ENCODE measurements at regions not wholly inside any gene's neighbourhood (a gene's known extent, or its start where the extent isn't known, plus 50 kb on each side); places are given as distances from the start of the nearest gene placed in this dataset.
"Not testable (repeated sequence)": the region's sequence is repeated elsewhere in the genome, so short reads cannot be mapped to it uniquely, and the experiment has no call there.

DNA sequence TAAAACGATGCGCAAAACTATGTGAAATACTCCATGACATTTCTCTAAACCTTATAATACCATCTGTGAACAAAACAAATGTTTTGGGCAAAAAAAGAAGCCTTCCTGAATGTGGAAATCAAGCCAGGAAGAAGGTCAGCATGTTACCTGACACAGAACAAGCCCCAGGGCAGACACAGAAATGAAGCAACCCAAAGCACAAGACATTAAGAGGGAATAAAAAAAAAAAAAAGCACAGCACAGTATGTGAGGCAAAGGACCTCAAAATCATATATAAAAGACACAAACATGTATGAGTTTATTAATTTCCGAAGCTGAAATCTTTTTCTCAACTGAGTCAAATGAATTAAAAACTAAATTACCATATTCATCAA is 161.8 kb downstream of the SKIDA1 start:
- DNase-seq: no peak

DNA sequence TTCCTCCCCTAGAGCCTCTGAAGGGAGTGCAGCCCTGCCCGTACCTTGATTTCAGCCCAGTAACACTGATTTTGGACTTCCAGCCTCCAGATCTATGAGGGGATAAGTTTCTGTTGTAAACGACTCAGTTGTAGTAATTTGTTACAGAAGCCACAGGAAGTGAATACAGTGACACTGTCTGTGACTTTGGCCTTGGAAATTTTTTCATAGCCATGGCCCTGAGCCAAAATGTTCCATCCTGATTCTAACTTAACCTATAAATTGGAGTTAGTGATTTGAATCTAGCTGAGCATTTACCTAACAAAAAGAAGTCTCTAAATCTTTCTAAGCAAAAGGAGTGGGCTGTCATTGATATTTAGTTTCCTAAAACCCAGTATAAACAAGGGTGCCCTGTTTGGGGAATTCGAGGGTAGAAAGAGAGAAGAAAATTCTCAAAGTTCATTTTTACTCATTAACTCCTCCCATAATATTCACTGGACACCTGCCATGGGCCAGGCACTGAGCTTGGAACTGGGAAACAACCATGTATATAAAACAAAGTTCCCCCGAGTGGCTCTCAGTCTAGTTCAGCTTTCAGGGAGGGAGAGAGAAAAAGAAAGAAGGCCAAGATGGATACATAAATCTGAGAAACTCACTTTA is 162.3 kb downstream of the SKIDA1 start:
- no peak for DNase-seq

DNA sequence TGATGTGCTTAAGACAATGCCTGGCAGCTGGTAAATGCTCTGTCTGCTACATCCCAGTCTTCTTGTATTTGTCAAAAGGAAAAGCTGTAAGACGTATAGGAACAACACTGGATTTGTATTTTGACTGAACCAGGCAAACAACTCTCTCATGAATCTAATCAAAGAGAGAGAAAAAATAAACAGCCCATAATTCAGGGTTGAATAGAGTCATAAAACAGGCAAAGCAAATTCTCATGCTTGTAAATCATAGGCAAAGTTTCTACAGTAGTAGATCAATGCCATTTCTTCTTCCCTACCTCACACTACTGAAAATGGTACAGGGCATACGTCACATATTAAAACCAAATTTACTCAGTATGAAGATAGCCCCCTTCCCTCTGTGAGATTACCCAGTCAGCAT is 166.3 kb downstream of the SKIDA1 start:
- DNase-seq: no peak

DNA sequence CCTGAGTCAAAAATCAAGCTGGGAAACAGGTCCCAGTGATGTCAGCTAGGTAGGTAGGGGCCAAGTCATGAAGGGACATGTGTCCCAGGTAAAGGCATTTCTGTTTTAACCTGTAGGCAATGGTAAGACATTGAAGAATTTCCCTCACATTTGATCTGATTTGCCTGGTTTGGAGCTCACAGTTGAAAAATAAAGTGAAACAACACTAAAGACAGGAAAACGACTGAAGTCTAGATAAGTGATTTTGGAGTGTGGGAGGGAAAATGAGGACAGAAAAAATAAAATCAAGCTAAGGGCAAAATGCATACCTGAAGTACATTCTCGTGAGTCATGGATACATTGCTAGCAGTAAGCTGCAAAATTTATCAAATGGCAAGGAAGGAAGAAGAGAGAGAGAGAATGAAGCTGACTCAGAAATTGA is 169.9 kb downstream of the SKIDA1 start:
- no peak for DNase-seq

DNA sequence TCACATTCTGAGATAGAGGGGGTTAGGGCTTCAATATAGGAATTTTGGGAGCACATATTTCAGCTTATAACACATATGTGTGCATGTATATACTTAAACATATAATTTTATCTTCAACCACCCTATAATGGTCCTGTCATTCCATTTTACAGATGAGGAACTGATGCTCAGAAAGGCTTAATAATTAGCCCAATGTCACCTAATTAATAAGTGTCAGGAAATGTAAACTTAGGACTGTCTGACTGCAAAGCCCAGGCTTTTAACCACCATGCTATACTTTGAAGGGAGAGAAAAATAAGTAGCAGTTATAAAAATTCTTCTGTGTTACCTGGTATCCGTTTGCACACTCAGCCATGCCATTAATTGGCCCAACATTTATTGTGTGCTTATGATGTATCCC is 172.6 kb downstream of the SKIDA1 start:
- no peak for DNase-seq

DNA sequence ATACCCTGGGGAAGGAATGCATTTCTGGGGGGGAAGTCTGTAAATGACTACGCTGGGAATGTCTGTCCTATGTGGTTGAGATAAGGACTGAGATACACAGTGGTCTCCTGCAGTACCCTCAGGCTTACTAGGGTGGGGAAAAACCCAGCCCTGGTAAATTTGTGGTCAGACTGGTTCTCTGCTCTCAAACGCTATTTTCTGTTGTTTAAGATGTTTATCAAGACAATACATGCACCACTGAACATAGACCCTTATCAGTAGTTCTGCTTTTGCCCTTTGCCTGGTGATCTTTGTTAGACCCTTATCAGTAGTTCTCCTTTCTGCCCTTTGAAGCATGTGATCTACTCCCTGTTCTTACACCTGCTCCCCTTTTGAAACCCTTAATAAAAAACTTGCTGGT is 173.9 kb downstream of the SKIDA1 start:
- not testable (repeated sequence) for DNase-seq

DNA sequence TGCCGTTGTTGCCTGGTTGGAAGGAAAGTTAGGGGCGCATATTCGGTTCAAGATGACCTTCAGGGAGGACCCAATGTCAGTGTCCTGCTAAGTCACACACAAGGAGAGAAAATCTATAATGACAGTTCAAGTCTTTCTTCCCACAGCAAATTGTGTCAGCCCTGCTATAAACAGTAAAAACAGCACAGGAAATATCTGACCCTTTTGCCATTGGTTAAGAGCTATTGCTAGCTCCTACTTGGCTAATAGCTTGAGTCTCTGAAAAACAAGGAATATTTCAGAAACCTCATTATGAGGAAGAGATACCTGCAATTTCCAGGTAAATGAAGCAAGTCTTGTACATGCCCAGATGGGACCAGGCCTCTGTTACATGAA is 175.6 kb downstream of the SKIDA1 start:
- DNase-seq: no peak

DNA sequence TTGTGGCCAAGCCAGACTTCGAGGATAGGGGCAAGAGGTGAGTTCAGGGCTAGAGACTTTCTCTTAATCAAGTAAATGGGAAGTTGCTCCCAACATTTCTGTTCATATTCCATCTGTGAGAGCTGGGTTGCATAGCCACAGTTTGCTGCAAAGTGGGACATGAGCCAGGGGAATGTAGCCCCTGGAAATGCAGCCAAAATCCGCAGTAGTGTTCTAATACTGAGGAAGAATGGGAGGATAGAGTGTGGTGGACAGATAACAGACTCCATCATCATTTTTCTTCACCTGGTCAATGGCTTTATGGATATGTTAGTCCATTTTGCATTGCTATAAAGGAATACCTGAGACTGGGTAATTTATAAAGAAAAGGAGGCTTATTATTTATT is 177.7 kb downstream of the SKIDA1 start:
- no peak for DNase-seq

DNA sequence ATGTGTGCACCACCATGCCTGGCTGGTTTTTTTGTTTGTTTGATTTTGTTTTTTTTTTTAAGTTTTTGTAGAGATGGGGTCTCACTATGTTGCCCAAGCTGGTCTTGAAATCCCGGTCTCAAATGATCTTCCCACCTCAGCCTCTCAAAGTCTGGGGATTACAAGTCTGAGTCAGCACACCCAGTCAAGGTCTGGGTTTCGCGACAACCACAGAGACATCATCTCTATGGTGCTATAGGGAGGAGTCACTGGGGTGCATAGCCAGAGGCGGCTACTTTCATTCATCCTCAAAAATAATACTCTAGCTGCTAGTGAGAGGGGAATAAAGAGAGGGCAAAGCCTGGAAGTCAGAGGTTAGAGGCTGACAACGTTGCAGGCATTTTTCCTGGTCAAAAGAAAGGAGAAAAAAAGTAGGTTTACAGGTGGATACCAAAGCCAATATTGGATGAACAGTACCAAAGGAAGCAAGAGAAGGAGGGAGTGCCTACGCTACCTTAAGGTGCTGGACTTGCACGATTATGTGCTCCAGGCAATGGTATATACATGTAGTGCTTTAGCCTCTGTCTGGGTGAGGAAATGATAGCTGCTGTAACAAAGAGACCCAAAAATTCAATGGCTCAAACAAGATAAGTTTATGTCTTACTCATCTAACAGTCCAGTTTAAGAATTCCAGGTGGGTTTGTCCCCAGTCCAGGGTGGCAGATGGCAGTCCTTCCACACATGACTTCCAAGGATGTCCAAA is 178.3 kb downstream of the SKIDA1 start:
- no peak for DNase-seq

DNA sequence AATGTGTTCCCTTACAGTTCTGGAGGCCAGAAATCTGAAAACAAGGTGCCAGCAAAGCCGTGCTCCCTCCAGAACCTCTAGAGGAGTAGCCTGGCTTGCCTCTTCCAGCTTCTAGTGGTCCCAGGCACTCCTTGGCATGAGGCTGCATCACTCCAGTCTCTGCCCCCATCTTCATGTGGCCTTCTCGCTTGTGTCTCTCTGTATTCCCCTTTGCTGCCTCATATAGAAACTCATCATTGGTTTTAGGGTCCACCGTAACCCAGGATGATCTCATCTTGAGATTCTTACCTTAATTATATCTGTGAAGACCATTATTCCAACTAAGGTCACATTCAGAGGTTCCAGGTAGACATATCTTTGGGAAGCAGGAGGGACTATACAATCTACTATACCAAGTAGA is 182.4 kb downstream of the SKIDA1 start:
- no peak for DNase-seq

DNA sequence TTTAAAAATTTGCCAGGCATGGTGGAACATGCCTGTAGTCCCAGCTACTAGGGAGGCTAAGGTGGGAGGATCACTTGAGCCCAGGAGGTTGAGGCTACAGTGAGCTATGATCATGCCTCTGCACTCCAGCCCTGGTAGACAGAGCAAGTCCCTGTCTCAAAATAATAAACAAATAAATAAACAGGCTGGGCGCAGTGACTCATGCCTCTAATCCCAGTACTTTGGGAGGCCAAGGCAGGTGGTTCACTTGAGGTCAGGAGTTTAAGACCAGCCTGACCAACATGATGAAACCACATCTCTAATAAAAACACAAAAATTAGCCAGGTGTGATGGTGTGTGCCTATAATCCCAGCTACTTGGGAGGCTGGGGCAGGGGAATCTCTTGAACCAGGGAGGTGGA is 183.0 kb downstream of the SKIDA1 start:
- DNase-seq: not testable (repeated sequence)

DNA sequence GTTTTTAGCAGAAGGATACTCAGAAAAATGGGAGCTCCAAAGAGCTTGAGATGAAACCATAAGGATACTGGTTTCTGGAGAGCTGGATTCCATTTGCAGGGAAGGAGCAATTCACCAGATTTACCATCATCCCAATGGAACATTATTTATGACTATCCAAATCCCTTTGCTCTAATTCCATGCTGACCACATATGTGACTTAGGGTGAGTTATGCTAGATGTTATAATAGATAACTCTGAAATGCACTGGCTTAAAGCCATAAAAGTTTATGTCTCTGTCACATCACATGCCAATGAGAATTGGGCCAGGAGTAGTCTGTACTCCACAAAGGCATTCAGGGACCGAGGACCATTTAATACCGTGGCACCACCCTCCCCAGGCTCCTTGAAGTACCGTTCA is 185.2 kb downstream of the SKIDA1 start:
- no peak for DNase-seq

DNA sequence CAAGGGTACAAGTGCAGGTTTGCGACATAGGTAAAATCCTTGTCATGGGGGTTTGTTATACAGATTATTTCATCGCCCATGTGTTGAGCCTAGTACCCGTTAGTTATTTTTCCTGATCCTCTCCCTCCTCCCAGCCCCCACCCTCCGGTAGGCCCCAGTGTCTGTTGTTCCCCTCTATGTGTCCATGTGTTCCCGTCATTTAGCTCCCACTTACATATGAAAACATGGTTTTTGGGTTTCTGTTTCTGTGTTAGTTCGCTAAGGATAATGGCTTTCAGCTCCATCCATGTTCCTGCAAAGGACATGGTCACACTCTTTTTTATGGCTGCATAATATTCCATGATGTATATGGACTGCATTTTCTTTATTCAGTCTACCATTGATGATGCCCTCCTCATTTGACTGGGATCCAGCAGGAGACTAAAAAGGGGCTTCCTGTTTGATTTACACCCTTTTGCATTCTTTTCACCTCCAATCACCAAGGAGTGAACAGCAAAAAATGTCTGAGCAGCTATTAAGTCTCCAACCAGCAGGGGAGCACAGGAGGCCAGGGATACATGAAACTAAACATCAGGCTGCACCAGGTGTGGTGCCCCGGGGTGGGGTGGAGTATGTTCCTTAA is 188.2 kb downstream of the SKIDA1 start:
- DNase-seq: no peak

DNA sequence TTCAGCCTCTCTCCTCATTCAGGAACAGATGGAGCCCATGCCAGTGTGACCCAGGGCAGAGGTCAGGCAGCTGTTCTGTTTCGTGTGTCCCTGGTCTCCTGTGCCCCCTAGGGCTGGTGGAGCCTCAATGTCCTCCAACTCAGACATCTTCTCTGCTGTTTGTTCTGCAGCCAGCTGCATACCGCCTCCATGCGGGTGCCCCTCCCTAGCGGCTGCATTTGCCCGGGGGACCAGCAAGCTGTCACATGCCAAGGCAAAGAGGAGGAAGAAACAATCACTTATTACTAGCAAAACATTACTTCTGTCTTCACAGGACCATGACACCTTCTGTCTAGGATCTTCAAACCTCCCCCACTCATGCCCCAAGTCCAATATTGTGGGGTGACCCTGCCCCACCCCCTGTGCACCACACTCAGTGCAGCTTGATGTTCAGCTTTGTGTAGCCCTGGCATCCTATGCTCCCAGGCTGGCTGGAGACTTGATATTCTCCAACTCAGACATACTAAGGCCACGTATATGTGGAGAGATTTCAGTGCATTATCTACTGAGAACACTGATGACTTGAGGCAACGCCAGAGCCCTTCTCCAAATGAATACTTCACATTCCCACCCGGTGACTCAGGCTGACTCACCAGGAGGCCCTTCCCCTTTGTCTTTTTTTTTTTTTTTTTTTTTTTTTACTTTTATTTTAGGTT is 188.9 kb downstream of the SKIDA1 start:
- no peak for DNase-seq

DNA sequence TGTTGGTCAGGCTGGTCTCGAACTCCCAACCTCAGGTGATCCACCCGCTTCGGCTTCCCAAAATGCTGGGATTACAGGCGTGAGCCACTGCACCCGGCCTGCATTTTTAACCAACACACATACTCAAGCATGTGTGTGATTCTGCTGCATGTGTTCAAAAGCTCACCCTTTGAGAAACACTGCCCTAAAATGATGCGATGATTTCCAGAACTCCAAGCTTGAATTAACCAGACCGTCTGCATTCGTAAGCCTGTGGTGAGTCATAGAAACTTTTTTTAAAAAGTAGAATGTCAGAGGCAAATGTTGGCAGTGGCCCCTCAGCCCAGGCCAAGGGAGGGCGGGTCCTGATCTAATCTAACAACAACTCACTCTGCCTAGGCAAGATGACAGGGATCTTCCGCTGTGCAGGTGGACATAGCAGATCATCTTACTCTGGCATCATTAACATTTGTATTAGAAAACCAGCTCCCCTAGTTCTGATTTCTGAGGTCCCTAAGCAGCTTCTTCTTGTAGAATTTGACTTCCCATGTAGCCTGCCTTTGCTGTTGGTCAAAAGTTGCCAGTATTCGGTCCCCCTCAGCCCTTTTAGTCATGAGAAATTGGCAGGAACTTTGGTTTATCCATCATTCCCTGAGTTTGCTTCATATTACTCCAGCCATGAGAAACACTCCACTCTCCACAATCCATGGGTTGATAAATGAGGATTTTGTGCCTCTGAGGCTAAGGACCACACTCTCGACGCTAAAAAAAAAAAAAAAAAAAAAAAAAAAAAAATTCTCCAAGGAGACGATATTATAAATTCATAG is 190.4 kb downstream of the SKIDA1 start:
- no peak for DNase-seq

DNA sequence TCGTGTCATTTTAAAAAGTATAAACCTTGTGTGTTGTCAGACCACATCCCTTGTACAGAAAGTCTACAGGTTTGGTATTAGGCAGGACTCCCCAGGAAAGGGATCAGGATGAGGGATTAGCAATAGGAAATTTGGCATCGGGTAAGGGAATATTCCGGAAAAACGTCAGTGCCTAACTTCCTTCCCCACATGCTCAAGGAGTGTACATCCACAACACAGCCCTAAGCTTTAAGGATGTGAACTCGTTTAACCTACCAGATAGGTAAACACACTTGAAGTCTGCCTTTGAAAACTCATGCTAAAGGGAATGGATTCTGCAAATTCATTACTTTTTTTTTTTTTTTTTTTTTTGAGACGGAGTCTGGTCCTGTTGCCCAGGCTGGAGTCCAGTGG is 194.9 kb downstream of the SKIDA1 start:
- DNase-seq: no peak

DNA sequence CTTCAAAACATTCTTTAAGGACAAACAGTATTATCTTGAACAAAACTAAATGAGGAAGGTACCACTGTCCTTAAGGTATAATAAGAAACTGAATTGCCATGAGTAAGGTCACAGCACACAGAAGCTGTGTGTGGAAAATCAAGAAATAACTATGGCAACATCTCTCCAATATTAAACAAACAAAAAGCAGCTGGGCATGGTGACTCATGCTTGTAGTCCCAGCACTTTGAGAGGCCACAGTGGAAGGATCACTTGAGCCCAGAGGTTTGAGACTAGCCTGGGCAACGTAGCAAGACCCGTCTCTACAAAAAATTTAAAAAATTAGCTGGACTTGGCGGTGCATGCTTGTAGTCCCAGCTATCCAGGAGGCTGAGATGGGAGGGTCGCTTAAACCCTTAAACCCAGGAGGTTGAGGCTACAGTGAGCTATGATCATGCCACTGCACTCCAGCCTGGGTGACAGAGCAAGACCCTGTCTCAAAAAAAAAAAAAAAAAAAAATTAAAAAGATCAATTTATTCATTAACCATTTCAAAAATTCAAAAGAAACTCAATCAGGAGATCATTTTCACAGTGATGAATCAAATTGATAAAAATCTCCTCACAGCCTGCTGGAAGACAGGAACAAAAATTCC is 195.4 kb downstream of the SKIDA1 start:
- DNase-seq: no peak

DNA sequence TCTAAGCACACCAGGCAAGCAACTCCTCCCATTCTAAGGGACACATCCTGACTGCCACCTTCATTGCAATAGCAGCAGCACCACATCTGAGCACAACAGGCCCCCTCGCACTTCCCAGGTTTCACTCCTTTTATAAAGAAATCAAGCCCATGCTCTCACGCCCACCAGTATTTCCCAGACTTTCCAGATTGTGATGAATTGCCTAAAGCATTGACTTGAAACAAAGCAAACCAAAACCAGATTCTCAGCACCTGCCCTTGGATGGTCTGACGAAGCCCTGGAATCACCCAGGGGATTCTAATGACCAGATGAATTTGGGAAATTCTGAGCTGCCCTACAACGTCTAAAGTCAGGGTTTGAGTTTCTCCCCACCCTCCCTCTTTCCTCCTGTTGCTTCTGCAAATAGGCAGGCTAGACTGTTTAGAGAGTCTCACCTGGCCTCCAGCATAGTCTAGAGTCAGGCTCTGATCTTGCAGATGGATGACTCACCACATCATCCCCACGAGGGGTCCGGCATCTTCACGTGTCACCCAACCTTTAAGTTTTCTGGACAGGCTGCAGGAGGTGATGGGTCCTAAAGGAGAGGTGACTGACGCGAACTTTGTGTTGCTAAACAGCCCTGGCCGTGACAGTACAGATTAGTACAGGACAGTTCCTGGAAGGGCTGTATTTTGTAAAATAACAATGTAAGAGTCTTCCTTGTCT is 198.0 kb downstream of the SKIDA1 start:
- DNase-seq: no peak

DNA sequence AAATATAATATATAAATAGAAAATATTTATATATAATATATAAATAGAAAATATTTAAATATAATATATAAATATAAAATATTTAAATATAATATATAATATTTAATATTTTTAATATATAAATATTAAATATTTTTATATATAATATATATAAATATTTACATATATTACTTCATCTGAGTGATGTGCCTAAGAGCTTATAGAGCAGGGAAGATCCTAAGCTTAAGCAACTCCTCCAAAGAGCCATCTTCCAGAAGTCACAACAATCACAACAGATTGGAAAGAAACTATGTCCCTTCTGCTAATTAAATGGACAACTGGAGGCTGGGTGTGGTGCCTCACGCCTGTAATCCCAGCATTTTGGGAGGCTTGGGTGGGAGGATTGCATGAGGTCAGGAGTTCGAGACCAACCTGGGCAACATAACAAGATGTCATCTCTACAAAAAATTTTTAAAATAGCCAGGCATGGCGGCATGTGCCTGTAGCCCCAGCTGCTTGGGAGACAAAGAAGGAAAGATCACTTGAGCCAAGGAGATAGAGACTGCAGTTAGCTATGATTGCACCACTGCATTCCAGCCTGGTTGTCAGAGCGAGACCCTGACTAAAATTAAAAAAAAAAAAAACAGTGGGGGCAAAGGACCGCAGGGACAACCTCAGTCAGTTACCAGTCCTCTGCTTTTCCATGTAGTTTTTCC is 198.7 kb downstream of the SKIDA1 start:
- DNase-seq: no peak

DNA sequence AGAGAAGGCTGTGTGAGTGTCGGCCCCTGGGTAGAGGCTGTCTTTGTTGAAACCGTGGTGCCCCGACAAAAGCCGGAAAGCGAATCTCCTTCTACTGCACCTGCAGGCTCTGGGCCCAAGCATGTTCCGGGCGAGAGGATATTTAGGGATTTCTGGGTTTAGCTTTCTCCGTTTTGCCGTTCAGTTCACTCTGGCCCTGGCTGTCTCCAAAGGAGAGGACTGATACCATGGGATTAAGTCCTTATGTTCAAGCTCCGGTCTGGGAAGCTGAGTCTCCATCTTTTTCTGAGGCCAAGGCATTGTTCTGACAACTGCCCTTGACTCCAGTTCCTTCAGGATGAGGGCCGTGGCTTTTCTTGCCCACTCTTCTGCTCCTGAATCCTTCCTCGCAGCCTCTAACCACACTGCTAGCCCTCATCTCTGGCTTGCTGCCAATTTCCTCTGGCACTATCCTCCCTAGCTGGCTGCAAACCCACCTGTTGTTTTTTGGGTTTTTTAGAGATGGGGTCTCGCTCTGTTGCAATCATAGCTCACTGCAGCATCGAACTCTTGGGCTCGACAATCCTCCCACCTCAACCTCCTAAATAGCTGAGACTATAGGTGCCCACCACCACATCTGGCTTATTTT is 206.8 kb downstream of the SKIDA1 start:
- no peak for DNase-seq

DNA sequence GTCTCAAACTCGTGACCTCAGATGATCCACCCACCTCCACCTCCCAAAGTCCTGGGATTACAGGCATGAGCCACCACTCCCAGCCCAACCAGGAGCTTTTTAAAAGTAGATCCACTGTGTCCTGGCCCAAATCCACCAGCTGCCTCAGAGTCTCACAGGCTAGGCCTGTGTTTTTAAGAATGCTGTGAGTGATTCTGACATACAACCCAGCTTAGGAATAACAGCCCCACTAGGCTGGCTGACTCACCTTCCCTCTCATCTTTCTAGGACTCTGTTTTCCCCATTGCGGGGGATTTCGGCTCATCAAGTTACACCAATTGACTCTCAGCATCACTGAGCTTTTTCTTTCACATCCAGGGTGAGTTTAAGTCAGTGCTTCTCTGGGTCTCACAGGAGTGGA is 207.6 kb downstream of the SKIDA1 start:
- DNase-seq: no peak

Measured in right forelimb (tissue), 1 donor.